SK-N-SH treated with all-trans-retinoic acid at 6 μM for 48 hours (cell line): ENCODE measurements at regions not wholly inside any gene's neighbourhood (a gene's known extent, or its start where the extent isn't known, plus 50 kb on each side); places are given as distances from the start of the nearest gene placed in this dataset.

ENCODE experiments used
- ATAC-seq: fragments of 200-7000 bp; cut with Tn5 transposase; 3 replicates; pipeline ENCODE4 v1.9.1; 2020; ENCODE audit warnings: mild to moderate bottlenecking, moderate library complexity
- ARNTL ChIP-seq: fragments of 450-650 bp; formaldehyde crosslinking; IDR thresholded peaks from 2 replicates; pipeline ENCODE4 v1.5.0; 2020; ENCODE audit warnings: low read depth, mild to moderate bottlenecking, moderate library complexity, borderline replicate concordance
- CSDC2 ChIP-seq: fragments of 250-450 bp; sonication (Bioruptor Pico); IDR thresholded peaks from 2 replicates; pipeline ENCODE4 v1.5.0; 2020; ENCODE audit warnings: mild to moderate bottlenecking, moderate library complexity
- CSRNP3 ChIP-seq: fragments of 250-450 bp; sonication (Bioruptor Pico); IDR thresholded peaks from 2 replicates; pipeline ENCODE4 v1.5.1; 2021; ENCODE audit warnings: mild to moderate bottlenecking, moderate library complexity
- ESRRG ChIP-seq: fragments of 250-450 bp; sonication (Bioruptor Pico); IDR thresholded peaks from 2 replicates; pipeline ENCODE4 v1.6.1; 2021; ENCODE audit warnings: mild to moderate bottlenecking
- ISL1 ChIP-seq: fragments of 250-450 bp; sonication (Bioruptor Pico); IDR thresholded peaks from 2 replicates; pipeline ENCODE4 v2.1.2; 2022; ENCODE audit warnings: mild to moderate bottlenecking, moderate library complexity
- OSR1 ChIP-seq: fragments of 250-450 bp; sonication (Bioruptor Pico); IDR thresholded peaks from 2 replicates; pipeline ENCODE4 v1.8.0; 2022; ENCODE audit warnings: moderate library complexity, mild to moderate bottlenecking, inconsistent platforms
- POU6F1 ChIP-seq: fragments of 250-450 bp; sonication (Bioruptor Pico); IDR thresholded peaks from 2 replicates; pipeline ENCODE4 v1.8.0; 2021; ENCODE audit warnings: low read depth, mild to moderate bottlenecking, moderate library complexity, borderline replicate concordance
- PPARA ChIP-seq: fragments of 250-450 bp; sonication (Bioruptor Pico); IDR thresholded peaks from 2 replicates; pipeline ENCODE4 v1.5.0; 2020; ENCODE audit warnings: mild to moderate bottlenecking, borderline replicate concordance
- TCF4 ChIP-seq: fragments of 250-450 bp; sonication (Bioruptor Pico); IDR thresholded peaks from 2 replicates; pipeline ENCODE4 v1.8.0; 2021; ENCODE audit warnings: mild to moderate bottlenecking, moderate library complexity, borderline replicate concordance
- TOX ChIP-seq: fragments of 250-450 bp; sonication (Bioruptor Pico); IDR thresholded peaks from 2 replicates; pipeline ENCODE4 v1.8.0; 2021; ENCODE audit warnings: mild to moderate bottlenecking, moderate library complexity, borderline replicate concordance
- ZC3H10 ChIP-seq: fragments of 250-450 bp; sonication (Bioruptor Pico); IDR thresholded peaks from 2 replicates; pipeline ENCODE4 v1.5.1; 2021; ENCODE audit warnings: mild to moderate bottlenecking, moderate library complexity
- ZFP3 ChIP-seq: fragments of 250-450 bp; sonication (Bioruptor Pico); IDR thresholded peaks from 2 replicates; pipeline ENCODE4 v1.5.0; 2020; ENCODE audit warnings: mild to moderate bottlenecking, moderate library complexity
- ZFP30 ChIP-seq: fragments of 450-650 bp; formaldehyde crosslinking; IDR thresholded peaks from 2 replicates; pipeline ENCODE4 v1.5.0; 2022; ENCODE audit warnings: mild to moderate bottlenecking, moderate library complexity
- ZNF565 ChIP-seq: fragments of 450-650 bp; formaldehyde crosslinking; conservative IDR thresholded peaks from 2 replicates; pipeline ENCODE4 v1.5.0; 2020; ENCODE audit warnings: low read depth, mild to moderate bottlenecking, moderate library complexity
- ZNF70 ChIP-seq: fragments of 450-650 bp; formaldehyde crosslinking; IDR thresholded peaks from 2 replicates; pipeline ENCODE4 v1.5.0; 2020; ENCODE audit warnings: mild to moderate bottlenecking, moderate library complexity
- ZNF8 ChIP-seq: fragments of 450-650 bp; formaldehyde crosslinking; IDR thresholded peaks from 2 replicates; pipeline ENCODE4 v1.5.0; 2020; ENCODE audit warnings: mild to moderate bottlenecking, moderate library complexity
- TF ChIP-seq, protein P1 (sequence below): fragments of 250-450 bp; sonication (Bioruptor Pico); IDR thresholded peaks from 2 replicates; pipeline ENCODE4 v1.5.0; 2020; ENCODE audit warnings: mild to moderate bottlenecking, moderate library complexity
- TF ChIP-seq, protein P2 (sequence below): fragments of 250-450 bp; sonication (Bioruptor Pico); IDR thresholded peaks from 2 replicates; pipeline ENCODE4 v1.8.0; 2020; ENCODE audit warnings: mild to moderate bottlenecking, moderate library complexity, borderline replicate concordance

DNA sequence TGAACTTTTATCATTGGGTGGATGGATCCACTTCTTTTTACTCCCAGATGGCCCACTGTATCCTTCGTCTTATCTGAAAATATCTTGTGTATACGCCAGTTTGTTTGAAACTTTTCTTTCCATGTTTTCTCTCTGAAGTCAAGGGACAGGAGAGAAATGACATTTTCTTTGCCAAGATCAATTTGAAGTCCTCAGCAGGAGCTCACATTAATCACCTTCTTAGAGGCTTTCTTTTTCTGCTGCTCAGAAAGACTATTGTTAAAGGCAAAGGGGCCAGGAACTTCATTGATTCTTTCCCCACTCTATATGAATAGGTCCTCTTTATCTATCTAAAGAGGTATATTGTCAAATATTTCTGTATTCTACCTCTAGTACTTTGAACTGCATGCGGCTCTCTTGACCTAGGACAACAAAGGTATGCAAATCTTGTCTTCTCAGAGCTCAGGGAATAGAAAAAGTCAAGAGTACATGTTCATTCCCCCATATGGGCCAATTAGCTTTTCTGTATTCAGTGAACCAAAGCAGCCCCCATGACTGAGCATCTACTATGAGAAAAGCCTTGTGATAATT lies 583.3 kb downstream of the HS3ST4 start:
- TF ChIP-seq, protein P1, sequence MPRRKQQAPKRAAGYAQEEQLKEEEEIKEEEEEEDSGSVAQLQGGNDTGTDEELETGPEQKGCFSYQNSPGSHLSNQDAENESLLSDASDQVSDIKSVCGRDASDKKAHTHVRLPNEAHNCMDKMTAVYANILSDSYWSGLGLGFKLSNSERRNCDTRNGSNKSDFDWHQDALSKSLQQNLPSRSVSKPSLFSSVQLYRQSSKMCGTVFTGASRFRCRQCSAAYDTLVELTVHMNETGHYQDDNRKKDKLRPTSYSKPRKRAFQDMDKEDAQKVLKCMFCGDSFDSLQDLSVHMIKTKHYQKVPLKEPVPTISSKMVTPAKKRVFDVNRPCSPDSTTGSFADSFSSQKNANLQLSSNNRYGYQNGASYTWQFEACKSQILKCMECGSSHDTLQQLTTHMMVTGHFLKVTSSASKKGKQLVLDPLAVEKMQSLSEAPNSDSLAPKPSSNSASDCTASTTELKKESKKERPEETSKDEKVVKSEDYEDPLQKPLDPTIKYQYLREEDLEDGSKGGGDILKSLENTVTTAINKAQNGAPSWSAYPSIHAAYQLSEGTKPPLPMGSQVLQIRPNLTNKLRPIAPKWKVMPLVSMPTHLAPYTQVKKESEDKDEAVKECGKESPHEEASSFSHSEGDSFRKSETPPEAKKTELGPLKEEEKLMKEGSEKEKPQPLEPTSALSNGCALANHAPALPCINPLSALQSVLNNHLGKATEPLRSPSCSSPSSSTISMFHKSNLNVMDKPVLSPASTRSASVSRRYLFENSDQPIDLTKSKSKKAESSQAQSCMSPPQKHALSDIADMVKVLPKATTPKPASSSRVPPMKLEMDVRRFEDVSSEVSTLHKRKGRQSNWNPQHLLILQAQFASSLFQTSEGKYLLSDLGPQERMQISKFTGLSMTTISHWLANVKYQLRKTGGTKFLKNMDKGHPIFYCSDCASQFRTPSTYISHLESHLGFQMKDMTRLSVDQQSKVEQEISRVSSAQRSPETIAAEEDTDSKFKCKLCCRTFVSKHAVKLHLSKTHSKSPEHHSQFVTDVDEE (CRISPR knock-in tag) = no peak
- TF ChIP-seq ZNF70 (CRISPR knock-in tag) (no peak), CSDC2 (no peak), TCF4 (CRISPR knock-in tag) (no peak), ZFP30 (CRISPR knock-in tag) (no peak), TOX (no peak), ESRRG (CRISPR knock-in tag) (no peak), PPARA (CRISPR knock-in tag) (no peak), CSRNP3 (CRISPR knock-in tag) (no peak)
- ATAC-seq = no peak

- no peak for ATAC-seq
- no peak for TF ChIP-seq ISL1 (CRISPR knock-in tag)
- no peak for TF ChIP-seq CSDC2
- no peak for TF ChIP-seq ZC3H10 (CRISPR knock-in tag)
- TF ChIP-seq ZFP30 (CRISPR knock-in tag) = no peak
- TF ChIP-seq OSR1 (CRISPR knock-in tag) = no peak
- TF ChIP-seq, protein P2, sequence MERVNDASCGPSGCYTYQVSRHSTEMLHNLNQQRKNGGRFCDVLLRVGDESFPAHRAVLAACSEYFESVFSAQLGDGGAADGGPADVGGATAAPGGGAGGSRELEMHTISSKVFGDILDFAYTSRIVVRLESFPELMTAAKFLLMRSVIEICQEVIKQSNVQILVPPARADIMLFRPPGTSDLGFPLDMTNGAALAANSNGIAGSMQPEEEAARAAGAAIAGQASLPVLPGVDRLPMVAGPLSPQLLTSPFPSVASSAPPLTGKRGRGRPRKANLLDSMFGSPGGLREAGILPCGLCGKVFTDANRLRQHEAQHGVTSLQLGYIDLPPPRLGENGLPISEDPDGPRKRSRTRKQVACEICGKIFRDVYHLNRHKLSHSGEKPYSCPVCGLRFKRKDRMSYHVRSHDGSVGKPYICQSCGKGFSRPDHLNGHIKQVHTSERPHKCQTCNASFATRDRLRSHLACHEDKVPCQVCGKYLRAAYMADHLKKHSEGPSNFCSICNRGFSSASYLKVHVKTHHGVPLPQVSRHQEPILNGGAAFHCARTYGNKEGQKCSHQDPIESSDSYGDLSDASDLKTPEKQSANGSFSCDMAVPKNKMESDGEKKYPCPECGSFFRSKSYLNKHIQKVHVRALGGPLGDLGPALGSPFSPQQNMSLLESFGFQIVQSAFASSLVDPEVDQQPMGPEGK = no peak
- no peak for TF ChIP-seq TCF4 (CRISPR knock-in tag)
- TF ChIP-seq ZNF565 (CRISPR knock-in tag) = no peak
- no peak for TF ChIP-seq CSRNP3 (CRISPR knock-in tag)
- TF ChIP-seq, protein P1 (CRISPR knock-in tag) = no peak
- TF ChIP-seq POU6F1 (CRISPR knock-in tag) = no peak
- no peak for TF ChIP-seq ZFP3 (CRISPR knock-in tag)
- TF ChIP-seq ESRRG (CRISPR knock-in tag) = no peak
- no peak for TF ChIP-seq ZNF8 (CRISPR knock-in tag)
- no peak for TF ChIP-seq PPARA (CRISPR knock-in tag)
- no peak for TF ChIP-seq ARNTL (CRISPR knock-in tag)
Observed at GRCh38 chr16:26276289-26276688, 584.5 kb downstream of the HS3ST4 start.
